GM13976 (cell line): ENCODE measurements at regions not wholly inside any gene's neighbourhood (a gene's known extent, or its start where the extent isn't known, plus 50 kb on each side); places are given as distances from the start of the nearest gene placed in this dataset.

ENCODE experiments used
- DNase-seq: peaks from one replicate; pipeline ENCODE4 v3.0.0; 2012; ENCODE audit warnings: low spot score
- CTCF ChIP-seq: IDR thresholded peaks from 2 replicates; pipeline ENCODE4 v1.5.1; 2012; ENCODE audit warnings: borderline replicate concordance, mild to moderate bottlenecking; ENCODE audit not compliant: insufficient read depth; ENCODE audit errors: extremely low read depth, missing control alignments, control extremely low read depth
- in situ Hi-C: fragments of 300-500 bp; cut with MboI; formaldehyde crosslinking; loops from one replicate; pipeline ENCODE4 v1.12.0; 2022; ENCODE audit warnings: low sequenced_read_pairs, mixed read lengths, inconsistent platforms; ENCODE audit not compliant: unreplicated experiment

- in situ Hi-C loops, result no loop called here
- no peak for TF ChIP-seq CTCF
- DNase-seq, result no peak
Measured at GRCh38 chr3:102194760-102195159, 240.1 kb upstream of the ZPLD1 start.

GRCh38 chr3:102195198-102195948 is 239.4 kb upstream of the ZPLD1 start:
- DNase-seq, result no peak
- in situ Hi-C loops, result no loop called here

GRCh38 chr3:102200126-102200525 is 234.7 kb upstream of the ZPLD1 start:
- TF ChIP-seq CTCF, result no peak
- in situ Hi-C loops, result no loop called here
- DNase-seq, result no peak

More at GRCh38 chr3:102195198-102195948, 239.4 kb upstream of the ZPLD1 start:
- no peak for TF ChIP-seq CTCF

- no peak for TF ChIP-seq CTCF
- in situ Hi-C loops, result no loop called here
- no peak for DNase-seq
Measured at GRCh38 chr3:102200560-102200959, 234.3 kb upstream of the ZPLD1 start.

- in situ Hi-C loops, result no loop called here
- no peak for TF ChIP-seq CTCF
- no peak for DNase-seq
Measured at GRCh38 chr3:102205647-102206046, 229.2 kb upstream of the ZPLD1 start.

- DNase-seq, result no peak
- no peak for TF ChIP-seq CTCF
- in situ Hi-C loops, result no loop called here
Measured at GRCh38 chr3:102206511-102207031, 228.2 kb upstream of the ZPLD1 start.
